Frontal cortex (tissue), 3 donors: ENCODE measurements at regions not wholly inside any gene's neighbourhood (a gene's known extent, or its start where the extent isn't known, plus 50 kb on each side); places are given as distances from the start of the nearest gene placed in this dataset.
A peak's percentile ranks its signal among the peaks of the same experiment; 100 is the strongest.
"Not testable (repeated sequence)": the region's sequence is repeated elsewhere in the genome, so short reads cannot be mapped to it uniquely, and the experiment has no call there.

Experiments used
- DNase-seq, 2 donors: peaks; one replicate each; pipeline ENCODE4 v3.0.0; 2012; ENCODE audit warnings: low spot score in 2 of 2
- FAIRE-seq: peaks from 2 replicates; lab custom pipeline; 2012; peaks lifted over from hg19 to GRCh38; lab: Jason Lieb, UNC
- donor health status: control.
- donor health status: control.
- donor health status: control.

GRCh38 chr14:40784860-40785259 is 821.8 kb upstream of the LRFN5 start:
- no peak for DNase-seq
- no peak for FAIRE-seq

GRCh38 chr14:40762685-40763084 is 844.0 kb upstream of the LRFN5 start:
- DNase-seq (no peak), FAIRE-seq (no peak)

- FAIRE-seq (no peak), DNase-seq (no peak)
Observed at GRCh38 chr14:40762177-40762576, 844.5 kb upstream of the LRFN5 start.

DNA sequence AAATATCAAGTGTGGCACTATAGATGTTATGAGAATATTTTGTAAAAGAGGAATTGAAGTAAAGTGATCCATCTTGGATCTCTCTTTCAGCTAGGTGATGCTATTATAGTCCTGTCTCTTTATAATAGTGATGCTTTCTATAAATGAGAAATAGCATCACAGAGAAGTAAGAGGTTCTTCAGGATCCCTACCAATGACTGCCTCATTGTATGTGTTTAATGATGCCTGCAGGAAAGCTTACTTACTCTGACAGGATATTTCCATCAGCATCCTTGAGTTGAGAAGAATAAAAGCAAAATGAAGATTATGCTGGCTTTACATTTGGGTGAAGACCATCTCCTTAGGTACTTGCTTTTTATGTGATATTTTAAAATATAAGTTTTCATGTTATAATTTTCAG is 846.0 kb upstream of the LRFN5 start:
- no peak for FAIRE-seq
- DNase-seq = no peak

GRCh38 chr14:40758076-40758475 is 848.6 kb upstream of the LRFN5 start:
- no peak for DNase-seq
- no peak for FAIRE-seq

DNA sequence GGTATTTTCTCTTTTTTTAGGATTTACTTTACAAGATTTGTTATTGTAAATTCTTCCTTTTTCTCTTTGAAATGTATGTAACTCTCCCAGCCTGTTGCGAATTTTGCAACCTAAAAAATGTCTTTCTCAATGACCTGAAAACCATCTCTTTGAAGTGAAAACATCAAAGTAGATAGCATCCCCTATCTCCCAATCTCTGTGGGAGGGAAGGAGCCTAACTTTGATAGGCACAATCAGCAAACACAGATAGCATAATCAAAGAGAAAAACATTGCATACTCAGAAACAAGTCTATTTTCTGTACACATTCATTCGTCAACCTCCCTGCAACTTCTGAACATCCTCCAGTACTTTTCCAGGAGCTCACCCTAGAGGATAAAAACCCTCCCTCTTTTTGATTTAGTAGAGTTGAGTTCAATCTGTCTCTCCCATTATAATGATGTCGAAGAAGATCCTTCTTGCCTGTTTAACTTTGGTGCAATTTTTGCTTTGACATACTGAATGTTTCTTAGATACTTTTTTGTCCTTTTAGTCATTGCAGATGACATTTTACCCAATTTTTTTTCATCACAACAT is 849.2 kb upstream of the LRFN5 start:
- FAIRE-seq (no peak), DNase-seq (no peak)

DNA sequence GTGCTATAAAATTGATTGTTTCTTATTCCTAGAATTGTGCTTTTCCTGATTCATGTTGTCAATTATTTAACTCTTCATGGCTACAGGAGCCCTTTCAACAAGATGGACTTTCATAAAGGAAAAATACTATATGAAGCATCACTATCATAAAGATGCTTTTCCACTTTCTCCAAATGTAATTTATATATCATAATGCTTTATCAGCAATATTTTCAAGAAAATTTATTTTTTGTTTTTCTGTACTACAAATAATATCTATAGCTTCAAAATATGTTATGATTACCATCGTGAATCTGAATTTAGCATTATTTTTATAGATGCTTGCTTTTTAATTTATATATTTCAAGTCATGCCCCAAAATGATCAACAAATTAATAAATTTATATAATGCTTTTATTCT is 873.5 kb upstream of the LRFN5 start:
- FAIRE-seq (no peak), DNase-seq (no peak)

DNA sequence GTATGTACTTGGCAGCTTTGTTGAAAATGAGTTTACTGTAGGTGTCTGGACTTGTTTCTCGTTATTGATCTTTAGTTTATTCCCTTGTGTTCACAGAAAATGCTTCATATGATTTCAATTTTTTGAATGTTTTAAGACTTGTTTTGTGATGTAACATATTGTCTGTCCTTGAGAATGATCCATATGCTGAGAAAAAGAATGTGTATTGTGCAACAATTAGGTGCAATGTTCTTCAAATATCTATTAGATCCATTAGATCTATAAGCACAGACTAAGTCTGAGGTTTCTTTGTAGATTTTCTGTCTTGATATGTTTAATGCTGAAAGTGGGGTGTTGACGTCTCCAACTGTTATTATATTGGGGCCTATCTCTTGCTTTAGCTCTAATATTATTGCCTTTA is 879.6 kb upstream of the LRFN5 start:
- no peak for FAIRE-seq
- no peak for DNase-seq

GRCh38 chr14:40713387-40713786 is 893.3 kb upstream of the LRFN5 start:
- DNase-seq (no peak), FAIRE-seq (no peak)

DNA sequence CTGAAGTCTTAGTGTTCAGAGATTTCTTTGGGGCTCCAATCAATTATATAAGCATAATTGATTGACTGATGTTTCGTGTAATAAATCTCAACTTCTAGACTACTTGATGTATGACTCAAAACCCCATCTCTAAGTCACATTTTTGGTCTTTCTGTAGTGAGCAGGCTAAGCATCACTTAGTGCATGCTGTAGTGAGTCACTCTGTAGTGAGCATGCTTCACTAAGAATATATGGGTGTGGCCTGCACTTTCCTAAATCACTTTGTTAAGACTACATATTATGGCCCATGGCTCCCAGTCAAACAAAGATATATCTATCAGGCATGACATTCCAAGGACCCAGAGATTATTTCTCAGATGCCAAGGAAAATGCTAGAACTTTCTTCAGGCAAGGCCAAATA is 909.4 kb upstream of the LRFN5 start:
- FAIRE-seq (no peak), DNase-seq (no peak)

DNA sequence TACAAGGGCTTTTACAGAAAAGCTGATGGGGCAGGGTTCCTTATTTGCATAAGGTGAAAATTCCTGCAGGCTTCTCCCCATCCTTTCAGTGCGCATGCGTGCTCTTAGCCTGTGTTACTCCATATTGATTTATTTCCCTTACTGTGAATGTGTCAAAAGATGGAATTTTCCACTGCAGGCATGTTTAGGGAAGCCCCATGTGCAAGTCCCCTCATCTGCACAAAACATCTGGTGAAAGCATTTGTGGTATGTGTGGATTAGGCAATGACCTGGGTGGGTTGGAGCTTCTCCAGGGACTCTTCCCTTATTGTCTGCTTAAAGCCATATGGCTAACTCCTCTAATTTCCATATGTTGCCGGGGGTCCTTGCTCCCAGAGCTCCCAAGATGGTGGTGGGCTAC is 912.7 kb upstream of the LRFN5 start:
- DNase-seq (no peak), FAIRE-seq (no peak)

GRCh38 chr14:40691066-40691465 is 915.6 kb upstream of the LRFN5 start:
- DNase-seq (no peak), FAIRE-seq (no peak)

- DNase-seq (no peak), FAIRE-seq (no peak)
Observed at GRCh38 chr14:40685764-40686163, 920.9 kb upstream of the LRFN5 start.

- no peak for FAIRE-seq
Observed at GRCh38 chr14:40684328-40684727, 922.3 kb upstream of the LRFN5 start.

GRCh38 chr14:40682131-40682913 is 924.4 kb upstream of the LRFN5 start:
- FAIRE-seq (no peak), DNase-seq (no peak)

More at GRCh38 chr14:40684328-40684727, 922.3 kb upstream of the LRFN5 start:
- no peak for DNase-seq

DNA sequence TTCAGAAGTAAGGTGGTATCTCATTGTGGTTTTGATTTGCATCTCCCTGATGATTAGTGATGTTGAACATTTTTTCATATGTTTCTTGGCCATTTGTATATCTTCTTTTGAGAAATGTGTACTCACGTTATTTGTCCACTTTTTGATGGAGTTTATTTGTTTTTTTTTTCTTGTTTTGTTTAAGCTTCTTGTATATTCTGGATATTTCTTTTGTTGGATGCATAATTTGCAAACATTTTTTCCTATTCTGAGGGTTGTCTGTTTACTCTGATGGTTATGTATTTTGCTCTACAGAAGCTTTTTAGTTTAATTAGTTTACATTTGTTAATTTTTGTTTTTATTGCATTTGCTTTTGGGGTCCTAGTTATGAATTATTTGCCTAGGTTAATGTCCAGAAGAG is 927.4 kb upstream of the LRFN5 start:
- FAIRE-seq (no peak), DNase-seq (no peak)

DNA sequence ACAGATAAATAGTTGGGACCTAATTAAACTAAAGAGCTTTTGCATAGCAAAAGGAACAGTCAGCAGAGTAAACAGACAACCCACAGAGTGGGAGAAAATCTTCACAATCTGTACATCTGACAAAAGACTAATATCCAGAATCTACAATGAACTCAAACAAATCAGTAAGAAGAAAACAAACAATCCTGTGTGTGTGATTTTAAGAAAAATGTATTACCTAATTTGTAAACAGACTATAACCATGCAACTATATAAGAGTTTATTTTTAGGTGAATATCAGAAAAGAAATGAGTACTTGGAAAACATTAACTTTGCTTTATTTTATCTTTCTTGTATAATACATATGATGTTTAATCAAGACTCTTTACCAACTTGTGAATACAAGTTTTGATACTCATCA is 929.5 kb upstream of the LRFN5 start:
- DNase-seq, FAIRE-seq: not testable (repeated sequence)

- no peak for DNase-seq
- FAIRE-seq = peak; percentile 24
Observed at GRCh38 chr14:40674502-40674901, 932.2 kb upstream of the LRFN5 start.

DNA sequence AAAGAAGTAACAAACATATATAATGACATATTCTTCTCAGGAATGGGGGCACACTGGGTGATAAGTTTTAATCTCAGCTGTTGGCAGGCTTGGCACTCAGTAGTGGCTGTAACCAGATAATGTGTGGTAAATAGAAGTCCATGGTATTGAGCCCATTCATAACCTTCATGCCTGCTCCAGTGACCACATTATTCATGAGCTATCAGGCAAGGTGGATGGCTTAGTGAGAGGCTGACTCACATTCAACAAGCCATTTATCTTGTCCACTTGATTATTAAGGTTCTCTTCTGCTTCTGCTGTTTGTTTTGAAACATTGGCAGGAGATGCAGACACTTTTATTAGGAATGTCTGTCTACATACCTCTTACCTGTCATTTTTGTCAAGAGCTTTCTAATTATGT is 950.4 kb upstream of the LRFN5 start:
- DNase-seq (no peak), FAIRE-seq (no peak)

DNA sequence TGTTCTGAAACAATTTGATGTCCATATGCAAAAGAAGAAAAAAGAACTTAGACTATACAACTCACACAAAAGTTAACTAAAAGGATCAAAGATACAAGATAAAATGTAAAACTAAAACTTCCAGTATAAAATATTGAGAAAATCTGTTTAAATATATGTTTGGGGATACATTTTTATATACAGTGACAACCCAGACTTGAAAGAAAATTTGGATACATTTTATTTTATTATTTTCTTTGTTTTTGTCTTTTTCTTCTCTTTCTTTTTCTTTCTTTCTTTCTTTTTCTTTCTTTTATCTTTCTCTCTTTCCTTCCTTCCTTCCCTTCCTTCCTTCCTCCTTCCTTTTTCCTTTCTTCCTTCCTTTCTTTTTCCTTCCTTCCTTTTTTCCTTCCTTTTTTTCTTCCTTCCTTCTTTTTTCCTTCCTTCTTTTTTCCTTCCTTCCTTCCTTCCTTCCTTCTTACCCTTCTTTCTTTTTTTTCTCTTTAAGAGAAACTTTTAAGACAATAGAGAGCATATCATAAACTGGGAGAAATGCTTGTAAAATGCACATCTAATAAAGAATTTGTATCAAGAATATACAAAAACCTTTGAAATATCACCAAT is 954.5 kb upstream of the LRFN5 start:
- DNase-seq = no peak
- FAIRE-seq = peak; percentile 39

DNA sequence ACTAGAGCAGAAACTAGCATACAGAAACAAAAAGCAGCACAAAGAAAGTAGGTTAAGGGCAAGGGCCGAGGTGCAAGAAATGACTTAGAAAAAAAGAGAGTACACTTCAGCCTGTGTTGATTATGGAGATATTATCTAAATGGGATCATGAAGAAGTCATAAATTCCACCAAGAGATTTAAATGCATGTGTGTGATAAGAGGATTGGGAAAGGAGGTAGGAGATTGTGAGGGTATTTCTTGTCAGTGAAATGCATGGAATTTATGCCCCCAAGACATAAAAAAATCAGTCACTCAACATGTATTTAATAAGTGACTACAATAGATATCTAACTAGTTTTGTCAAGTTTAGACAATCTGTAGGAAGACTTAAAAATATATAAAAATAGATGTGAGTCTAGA is 976.2 kb upstream of the LRFN5 start:
- no peak for FAIRE-seq
- DNase-seq = no peak
